ENCODE measurements at regions not wholly inside any gene's neighbourhood (a gene's known extent, or its start where the extent isn't known, plus 50 kb on each side); places are given as distances from the start of the nearest gene placed in this dataset.

- no peak overlapping the region for H3K4me2 ChIP-seq
- ATAC-seq (no peak), DNase-seq (ENCODE audit: low spot score) (no peak)
- Mint-ChIP-seq H3K36me3 (ENCODE audit: low read depth) (no peaks in the 10 kb centered on the region), H3K4me1 (peaks cover 3% of the 10 kb centered on the region; the same call in 1 of the 3 replicates), H3K4me3 (no peak overlapping the region), H3K27me3 (ENCODE audit: insufficient read depth, low read depth, poor library complexity) (no peaks in the 10 kb centered on the region), H3K27ac (no peak overlapping the region), H3K9me3 (no peaks in the 10 kb centered on the region)
- H2AFZ ChIP-seq = no peak overlapping the region
- no peaks in the 10 kb centered on the region for H3F3A ChIP-seq (replicated peaks; ENCODE audit: low read depth)
- H3K27ac ChIP-seq (ENCODE audit: low read depth) = no peak overlapping the region
- TF ChIP-seq JUNB (IDR thresholded peaks at IDR 0.05; ENCODE audit: unreplicated experiment) (no peak), REST (IDR thresholded peaks at IDR 0.05; ENCODE audit: unreplicated experiment) (no peak), ZNF114 (CRISPR knock-in tag; IDR thresholded peaks at IDR 0.05) (no peak), EZH2 (IDR thresholded peaks at IDR 0.05; ENCODE audit: low read depth, unreplicated experiment) (no peak), STAT1 (IDR thresholded peaks at IDR 0.05; ENCODE audit: unreplicated experiment) (no peak), NANOG (IDR thresholded peaks at IDR 0.05; ENCODE audit: borderline replicate concordance) (no peak), CREB1 (CRISPR knock-in tag; IDR thresholded peaks at IDR 0.05; ENCODE audit: low read depth) (no peak), POLR2AphosphoS5 (IDR thresholded peaks at IDR 0.05; ENCODE audit: low read depth) (no peak), ETS1 (IDR thresholded peaks at IDR 0.05) (no peak), ZNF331 (CRISPR knock-in tag; IDR thresholded peaks at IDR 0.05; ENCODE audit: low read depth) (no peak), EZH2phosphoT487 (IDR thresholded peaks at IDR 0.05; ENCODE audit: unreplicated experiment) (no peak), CTCF (conservative IDR thresholded peaks at IDR 0.05; ENCODE audit: low read depth in 2 of 2) (no peak), ZNF462 (CRISPR knock-in tag; IDR thresholded peaks at IDR 0.05) (no peak)
- H3K4me1 ChIP-seq (ENCODE audit: insufficient read depth) = 0 out of 2 replicates have a peak, but pooled peaks cover 4% of the 10 kb centered on the region
- no peaks in the 10 kb centered on the region for H3K27me3 ChIP-seq (ENCODE audit: insufficient read depth)
- H3K4me3 ChIP-seq = no peak overlapping the region
- no peaks in the 10 kb centered on the region for H3K79me2 ChIP-seq (replicated peaks; ENCODE audit: insufficient read depth)
- no peaks in the 10 kb centered on the region for H3K36me3 ChIP-seq (ENCODE audit: insufficient read depth)
- H3K9me2 ChIP-seq (ENCODE audit: insufficient read depth) = no peaks in the 10 kb centered on the region
- H4K20me1 ChIP-seq (replicated peaks; ENCODE audit: insufficient read depth) = no peaks in the 10 kb centered on the region
These were observed 1073.0 kb downstream of the XPNPEP1 start for GRCh38 chr10:108850138-108850854.

Data from GM23338 (cell line).